GM21528 (cell line): ENCODE measurements at regions not wholly inside any gene's neighbourhood (a gene's known extent, or its start where the extent isn't known, plus 50 kb on each side); places are given as distances from the start of the nearest gene placed in this dataset.
"Not testable (repeated sequence)": the region's sequence is repeated elsewhere in the genome, so short reads cannot be mapped to it uniquely, and the experiment has no call there.

Source experiments
- ATAC-seq: cut with Tn5 transposase; IDR thresholded peaks from one replicate; pipeline ENCODE4 v1.9.1; 2021; ENCODE audit warnings: mild to moderate bottlenecking, moderate library complexity; ENCODE audit not compliant: unreplicated experiment, low FRiP score

DNA sequence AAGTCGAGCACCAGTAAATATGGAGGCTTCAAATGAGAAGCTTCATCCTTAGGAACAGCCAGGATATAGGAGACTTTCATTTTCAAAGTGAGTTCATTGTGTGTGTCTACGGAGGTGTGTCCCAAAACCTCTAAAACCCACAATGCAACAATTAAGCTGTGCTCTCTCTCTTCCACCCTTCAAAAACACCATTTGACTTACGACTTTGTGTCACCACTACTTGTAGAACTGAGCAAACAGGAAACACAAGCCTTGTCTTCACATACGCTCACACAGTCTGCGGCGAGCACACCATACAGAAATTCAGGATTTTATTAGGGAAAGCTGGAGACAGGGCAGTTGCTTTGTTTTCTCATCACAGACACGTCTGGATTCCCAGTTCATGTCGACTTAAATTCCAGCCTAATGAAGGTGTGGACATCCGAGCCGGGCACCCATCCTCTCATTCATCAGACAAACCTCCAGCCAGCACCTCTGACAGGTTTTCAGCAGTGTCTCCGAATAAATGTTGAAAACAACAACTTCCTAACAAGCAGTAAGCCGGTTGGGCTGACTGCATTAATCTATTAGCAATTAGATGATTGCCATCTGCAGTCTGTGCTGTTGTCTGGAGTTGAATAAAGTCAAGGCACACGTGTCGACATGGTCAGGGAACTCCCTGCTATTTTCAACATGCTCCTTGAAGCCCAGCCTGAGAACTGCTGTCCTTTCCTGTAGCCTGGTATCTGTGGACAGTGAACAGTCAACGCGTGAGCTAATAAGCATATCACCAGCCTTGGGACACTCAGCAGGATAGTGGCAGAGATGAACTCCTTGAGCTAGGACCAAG lies 1411.1 kb downstream of the BRD1 start:
- no peak for ATAC-seq

DNA sequence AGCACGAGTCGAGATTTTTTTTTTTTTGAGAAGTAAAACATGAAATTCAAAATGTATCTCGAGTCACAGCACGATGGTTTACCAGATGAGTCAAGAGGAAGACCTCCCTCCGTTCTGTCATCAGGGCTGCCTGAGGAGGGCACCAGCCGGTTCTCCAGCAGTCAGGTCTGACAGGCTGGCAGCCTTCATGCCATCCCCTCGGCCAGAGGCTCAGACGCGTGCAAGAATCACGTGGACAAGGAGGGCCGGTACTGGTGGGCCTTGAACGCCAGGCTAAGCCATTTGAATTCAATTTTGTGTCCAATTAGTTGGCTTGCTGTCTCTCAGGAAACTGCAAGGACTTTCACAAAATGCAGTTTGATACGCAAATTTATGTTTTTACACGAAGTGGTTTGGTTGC lies 1412.2 kb downstream of the BRD1 start:
- no peak for ATAC-seq

DNA sequence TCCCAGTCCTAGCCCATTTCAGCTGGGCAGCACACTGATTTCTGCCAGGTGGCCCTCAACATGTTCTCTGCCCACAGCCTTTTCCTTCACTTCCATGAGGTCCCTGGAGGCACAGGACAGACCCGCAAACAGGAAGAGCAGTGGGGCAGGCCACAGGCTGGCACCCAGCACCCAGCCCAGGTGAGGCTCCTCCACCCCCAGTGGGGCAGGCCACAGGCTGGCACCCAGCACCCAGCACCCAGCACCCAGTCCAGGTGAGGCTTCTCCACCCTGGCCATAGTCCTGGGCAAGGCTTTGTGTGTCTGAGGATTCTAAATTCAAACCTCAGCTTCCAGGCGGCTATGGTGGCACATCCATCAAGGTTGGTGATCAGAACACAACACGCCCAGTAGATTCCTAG lies 1413.0 kb downstream of the BRD1 start:
- no peak for ATAC-seq

DNA sequence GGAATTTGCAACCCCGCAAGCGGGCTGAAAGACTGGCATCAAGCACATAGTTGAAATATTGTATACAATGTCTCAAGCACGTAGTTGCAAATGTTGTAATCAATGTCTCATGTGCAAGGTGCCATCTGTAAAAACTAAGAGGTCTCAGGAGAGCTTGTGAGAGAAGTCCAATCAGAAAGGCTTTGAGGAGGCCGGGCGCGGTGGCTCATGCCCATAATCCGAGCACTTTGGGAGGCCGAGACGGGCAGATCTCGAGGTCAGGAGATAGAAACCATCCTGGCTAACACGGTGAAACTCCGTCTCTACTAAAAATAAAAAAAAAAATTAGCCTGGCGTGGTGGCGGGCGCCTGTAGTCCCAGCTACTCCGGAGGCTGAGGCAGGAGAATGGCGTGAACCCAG lies 1414.7 kb downstream of the BRD1 start:
- ATAC-seq: not testable (repeated sequence)

DNA sequence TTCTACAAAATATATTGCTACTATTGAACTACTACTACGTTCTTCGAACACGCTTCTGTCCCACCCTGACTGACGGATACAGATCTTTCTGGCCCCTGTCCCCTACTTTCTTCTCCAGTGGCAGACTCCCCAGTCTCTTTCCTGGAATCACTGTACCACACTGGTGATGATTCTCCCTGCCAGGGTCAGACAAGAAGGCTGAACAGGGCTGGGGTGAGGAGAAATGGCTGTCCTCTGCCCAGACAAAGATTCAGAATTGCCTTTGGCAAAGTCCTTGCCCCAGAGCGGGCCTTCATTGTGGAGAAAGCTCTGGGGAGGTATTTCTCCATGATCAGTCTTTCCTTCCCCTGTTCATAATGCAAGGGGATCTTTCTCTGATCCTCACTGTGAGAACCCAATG lies 1417.1 kb downstream of the BRD1 start:
- no peak for ATAC-seq

DNA sequence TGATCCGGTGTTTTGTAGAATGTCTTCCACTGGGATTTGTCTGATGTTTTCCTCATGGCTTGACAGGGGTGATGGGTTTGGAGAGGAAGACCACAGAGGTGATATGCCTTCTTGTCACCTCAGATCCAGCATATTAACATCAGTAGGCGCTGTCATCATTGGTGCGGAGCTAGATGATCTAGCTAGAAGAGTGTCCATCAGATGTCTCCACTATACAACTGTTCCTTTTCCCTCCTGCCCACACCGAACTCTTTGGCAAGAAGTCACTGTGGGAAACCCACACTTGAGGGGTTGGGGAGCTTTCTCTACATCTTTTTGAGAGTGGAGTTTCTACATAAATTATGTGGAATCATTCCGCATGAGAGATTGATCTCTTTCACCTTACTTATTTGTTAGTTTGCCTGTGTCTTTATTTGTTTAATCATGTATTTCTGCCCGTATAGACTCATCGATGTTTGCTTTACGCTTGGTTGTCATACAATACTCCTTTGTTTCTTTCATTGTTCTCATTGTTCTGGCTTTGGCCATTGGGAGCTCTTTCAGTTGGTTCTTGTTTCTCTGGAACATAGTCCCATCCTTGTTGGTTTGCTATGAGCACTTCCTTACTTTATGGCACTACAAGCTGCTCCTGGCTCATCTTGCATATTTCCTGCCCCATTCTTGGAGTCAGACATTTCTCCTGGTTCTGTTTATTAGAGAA lies 1420.3 kb downstream of the BRD1 start:
- no peak for ATAC-seq

DNA sequence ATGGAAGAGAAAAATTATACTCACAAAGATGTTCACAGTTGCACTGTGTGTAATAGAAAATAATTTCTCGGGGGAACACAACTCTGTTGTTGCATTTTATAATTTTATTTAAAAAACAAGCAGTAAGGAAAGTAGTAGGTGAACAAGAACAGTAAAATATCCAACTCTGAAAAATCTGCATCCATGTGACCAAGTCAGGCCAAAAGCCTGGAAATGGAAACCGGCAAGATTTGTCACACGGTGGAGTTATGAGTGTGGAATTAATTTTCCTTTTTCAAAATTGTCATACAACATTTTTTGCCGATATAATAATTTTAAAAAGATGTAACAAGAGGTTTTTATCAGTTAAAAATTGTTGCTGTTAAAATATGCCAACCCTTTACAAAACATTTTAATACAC lies 1421.5 kb downstream of the BRD1 start:
- no peak for ATAC-seq

DNA sequence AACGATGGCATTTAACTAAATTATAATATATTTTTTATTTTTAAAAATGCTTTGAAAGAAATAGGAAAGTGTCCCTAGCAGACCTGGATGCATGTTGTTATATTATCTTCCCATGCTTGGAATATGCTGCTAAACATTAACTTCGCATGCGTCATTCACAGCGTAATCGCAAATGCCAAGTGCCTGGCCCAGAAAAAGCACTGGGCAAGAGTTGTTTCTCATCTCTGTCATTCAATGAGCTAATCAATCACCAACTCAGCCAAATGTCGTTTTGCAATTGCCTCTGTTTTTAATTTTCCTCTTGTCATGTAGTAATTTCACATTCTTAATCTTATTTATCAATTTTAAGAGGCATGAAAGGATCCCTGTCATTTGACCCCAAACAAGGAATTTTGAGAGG lies 1421.9 kb downstream of the BRD1 start:
- ATAC-seq: no peak

DNA sequence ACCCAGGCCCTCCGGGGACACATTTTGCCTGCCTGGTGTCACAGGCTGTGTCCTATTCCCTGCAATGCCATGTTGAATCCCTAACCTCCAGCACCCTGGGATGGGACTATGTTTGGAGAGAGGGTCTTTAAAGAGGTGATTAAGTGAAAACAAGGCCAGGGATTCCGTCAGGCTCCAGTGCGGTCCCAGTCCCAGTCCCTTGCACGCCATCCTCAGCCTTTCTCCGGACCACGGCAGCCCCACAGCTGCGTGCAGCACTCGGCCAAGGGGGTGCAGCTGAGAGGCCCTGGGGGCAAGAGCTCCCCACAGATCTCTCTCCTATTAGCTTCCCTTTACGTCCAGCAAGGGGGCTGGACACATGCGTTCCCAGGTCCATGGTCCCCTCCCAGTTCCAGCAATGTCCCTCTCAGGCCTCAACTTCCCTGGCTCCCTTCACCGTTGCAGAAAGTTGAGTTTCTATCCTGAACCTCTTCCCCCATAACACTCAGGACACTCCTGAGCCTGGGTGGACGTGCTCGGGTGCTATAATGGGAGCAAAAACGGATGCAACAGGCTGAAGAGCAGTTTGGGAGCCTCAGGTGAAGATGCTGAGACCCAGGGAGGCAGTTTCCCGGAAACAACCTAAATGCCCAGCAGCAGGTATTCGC lies 1422.7 kb downstream of the BRD1 start:
- ATAC-seq: no peak

DNA sequence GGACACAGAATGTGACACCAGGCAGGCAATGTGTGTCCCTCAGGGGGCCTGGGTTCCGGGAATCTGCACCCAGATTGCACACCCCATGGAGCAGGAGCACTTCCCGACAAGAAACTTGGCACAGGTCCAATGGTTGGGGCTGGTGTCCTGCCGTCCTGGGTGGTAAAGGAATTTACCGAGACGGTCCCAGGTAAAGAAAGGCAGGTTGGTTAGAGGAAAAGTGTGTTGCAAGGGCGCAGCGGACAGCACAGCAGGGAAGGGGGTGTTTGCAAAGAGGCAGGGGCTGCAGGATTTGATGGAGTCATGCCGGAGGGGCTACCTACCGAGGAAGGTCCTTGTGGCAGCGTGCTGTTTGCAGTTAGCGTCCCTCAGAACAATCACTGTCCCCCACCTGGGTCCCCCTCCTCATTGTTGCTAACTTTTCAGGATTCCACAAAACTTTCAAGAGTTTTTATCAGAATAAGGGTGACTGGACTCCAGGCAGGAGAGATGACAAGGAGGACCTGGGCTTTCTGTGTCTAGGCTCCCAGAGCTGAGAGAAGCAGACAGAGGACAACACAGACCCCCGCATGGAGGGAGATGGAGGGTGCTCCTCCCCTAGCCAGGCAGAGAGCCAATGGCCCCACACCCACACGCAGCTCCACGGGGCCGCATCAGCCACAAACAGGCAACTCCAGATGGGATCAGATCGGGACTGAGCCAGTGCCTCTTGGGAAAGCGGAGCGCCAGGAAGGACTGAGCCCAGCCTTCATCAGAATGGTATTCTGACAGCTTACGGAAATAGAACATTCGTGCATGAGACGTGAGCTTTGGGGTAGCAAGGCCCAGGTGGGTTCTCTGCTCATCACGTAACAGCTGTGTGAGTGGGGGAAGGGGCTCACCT lies 1423.9 kb downstream of the BRD1 start:
- no peak for ATAC-seq

DNA sequence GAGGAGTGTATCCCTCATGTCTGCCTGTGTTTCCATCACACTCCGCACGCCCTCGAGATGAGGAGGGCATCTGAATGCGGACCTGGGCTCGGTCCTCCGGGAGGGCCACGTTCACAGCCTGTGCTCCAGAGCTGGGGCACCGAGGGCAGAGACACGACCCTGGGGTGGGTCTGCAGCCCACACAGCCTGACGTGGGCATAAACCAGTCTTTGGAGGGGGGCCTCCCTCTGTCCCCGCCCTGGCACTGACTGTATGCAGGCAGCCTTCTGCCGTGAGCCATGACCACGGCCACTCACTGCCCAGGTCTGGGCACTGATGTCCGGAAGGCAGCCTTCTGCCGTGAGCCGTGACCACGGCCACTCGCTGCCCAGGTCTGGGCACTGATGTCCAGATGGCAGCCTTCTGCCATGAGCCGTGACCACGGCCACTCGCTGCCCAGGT lies 1425.1 kb downstream of the BRD1 start:
- ATAC-seq: no peak

DNA sequence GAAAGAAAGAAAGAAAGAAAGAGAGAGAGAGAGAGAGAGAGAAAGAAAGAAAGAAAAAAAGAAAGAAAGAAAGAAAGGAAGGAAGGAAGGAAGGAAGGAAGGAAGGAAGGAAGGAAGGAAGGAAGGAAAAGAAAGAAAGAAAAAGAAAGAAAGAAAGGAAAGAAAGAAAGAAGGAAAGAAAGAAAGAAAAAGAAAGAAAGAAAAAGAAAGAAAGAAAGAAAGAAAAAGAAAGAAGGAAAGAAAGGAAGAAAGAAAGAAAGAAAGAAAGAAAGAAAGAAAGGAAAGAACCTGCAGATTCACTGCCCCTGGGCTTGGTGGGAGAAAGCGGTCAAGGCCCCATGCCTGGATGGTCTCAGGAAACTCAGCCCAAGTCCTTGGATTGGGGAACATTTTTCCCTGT lies 1426.2 kb downstream of the BRD1 start:
- not testable (repeated sequence) for ATAC-seq

DNA sequence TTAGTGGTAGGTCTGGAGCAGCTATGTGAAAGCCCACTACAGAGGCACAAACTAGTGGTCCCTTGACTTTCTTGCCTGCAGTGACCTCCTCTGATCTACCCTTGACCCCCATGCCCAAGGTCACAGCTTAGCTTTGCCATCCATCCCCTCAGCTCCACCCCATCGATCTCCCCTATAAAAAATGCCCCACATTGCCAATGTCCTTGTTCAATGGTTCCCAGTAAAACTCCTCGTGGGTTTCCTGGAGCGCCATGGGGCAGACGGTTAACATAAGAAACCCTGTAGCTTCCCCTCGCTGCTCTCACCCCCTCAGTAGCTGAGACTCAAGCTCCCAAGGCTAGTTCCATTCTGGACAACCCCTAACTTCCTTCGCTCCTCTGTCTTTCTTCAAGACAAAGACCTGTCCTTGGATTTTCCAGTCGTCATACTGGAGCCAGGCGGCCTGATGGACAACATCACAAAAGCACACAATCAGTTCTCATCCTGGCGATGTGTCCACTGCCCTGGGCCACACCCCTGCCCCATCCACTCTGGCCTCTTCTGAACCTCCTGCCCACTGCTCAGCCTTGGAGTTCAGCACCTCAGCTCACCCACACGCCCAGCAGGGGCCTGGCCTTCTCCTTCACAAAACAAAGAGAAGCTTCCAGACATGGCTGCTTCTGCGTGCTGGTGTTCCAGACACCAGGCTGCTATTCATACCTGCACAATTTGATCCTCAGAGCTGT lies 1429.3 kb downstream of the BRD1 start:
- no peak for ATAC-seq

DNA sequence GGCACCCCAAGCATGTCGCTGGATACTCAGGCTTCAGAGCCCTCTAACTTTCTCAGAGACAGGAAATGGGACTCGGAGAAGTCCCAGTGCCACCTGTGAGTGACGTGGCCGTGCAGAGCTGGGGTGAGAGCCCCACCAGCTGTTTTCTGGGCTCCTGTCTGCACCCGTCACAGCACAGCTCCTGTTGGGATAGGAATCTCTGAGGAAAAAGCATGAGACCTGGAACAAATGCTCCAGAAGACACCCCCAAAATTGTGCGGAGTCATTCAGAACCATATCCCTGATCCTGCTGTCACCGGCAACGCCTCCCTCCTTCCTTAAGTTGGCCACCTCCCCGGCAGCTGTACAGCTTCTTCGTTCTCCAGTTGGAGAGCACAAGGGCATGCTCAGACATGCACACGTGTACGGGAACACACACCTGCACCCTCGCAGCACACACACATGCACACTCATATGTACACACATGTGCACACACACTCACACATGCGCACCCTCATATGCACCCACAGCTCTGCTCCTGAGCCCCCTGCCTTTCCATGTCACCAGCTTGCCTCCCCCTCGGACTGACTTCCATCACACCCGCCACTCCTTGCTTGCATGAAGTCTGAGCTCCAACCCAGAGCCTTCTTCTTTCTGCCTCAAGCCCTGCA lies 1430.0 kb downstream of the BRD1 start:
- ATAC-seq: no peak

DNA sequence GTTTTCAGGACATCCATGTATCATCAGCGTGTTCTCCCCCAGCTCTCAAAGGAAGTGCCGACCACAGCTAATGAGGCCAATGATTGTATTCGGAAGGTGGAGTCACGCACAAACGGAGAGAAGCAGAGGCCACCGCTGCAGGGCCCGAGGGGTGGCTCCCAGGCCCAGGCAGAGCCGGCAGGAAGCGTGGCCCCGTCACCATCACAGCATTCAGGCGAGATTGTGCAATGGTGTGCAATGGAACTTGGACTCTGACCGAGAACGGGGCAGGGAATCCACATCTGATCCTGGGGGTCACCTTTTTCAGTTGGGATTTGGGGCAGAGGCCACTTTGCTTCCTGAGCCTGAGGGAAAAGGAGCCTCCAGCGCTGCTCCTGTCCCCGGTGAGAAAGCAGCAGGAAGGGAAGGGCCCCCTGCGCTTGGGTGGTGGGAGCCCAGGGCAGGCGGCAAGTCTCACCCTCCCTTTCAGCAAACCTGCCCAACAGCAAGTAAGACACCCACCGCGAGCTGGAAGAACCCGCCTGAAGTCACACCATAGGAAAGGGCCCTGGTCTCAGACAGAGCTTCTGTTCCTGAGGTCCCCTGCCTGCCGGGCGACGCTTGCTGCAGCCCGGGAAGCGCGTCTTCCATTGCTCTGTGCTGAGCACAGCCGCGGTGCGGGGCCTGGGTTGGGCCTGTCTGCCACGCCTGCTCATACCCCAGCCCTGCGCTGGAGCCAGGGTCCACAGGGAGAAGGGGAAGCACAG lies 1430.7 kb downstream of the BRD1 start:
- ATAC-seq: no peak

DNA sequence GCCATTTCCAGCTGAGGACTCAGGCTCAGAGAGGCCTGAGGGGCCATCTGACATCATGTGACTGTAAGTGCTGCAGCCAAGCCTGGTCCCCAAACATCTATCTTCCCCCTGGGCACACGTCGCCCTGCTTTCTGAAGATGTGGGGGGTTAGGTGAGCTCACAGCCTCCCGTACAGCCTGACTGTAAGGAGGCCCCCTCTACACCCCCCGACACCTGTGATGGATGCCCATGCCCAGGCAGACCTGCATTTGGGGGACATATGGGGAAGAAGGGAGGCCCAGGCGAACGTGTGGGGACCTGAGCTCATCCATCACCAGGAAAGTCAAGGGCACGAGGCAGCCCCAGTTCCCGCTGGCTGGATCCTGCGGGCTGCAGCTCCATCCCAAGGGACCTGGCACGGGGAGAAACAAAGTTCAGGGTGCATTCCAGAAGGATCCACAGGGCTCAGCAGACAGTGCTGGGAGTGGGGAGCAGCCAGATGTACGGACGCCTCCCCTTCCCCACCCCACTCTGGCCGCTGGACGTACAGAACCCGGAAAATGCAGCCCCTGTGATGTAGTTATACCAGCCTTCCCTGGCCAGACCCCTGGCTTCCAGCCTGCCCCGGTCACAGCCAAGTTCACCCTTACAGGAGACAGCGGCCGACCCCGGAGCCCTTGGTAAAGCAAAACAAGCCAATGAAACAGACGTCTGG lies 1431.4 kb downstream of the BRD1 start:
- ATAC-seq: no peak

DNA sequence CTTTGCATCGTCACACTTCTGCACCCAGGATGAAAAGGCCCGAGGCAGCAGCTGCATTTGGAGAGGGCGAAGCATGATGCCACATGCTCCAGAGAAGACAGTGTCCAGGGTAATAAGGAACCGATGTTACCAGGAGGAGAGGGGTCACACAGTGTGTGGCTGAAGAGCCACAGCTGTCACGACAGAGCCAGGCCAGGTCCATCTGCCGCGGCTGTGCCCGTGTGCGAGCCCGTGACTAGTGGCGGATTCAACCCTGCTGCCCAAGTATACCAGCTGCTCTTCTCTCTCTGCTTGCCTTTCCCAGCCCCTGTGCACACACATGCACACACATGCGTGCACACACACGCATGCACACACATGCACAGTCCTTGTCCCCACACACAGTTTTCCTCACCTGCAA lies 1432.5 kb downstream of the BRD1 start:
- no peak for ATAC-seq

DNA sequence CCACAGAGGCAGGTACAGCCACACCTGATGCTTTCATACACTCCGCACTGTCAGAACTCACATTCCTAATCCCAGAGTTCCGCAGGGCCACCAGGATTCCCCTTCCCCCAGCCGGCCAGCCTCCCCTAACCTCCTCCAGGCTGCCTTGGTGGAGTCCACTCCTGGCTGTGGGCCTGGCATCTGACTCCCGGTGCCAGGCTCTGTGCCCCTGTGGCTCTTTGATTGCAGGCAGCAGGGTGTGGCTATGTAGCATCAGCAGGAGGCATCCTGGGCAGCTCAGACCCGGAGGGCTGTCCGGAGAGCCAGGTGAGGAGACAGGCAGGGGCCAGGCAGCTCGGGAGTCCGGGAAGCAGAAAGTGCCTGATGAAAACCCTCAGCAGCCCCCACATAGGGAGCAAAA lies 1432.9 kb downstream of the BRD1 start:
- no peak for ATAC-seq
